Neuronal stem cell (in vitro differentiated cells): ENCODE measurements at regions not wholly inside any gene's neighbourhood (a gene's known extent, or its start where the extent isn't known, plus 50 kb on each side); places are given as distances from the start of the nearest gene placed in this dataset.

Experiments
- DNase-seq: peaks from one replicate; pipeline ENCODE4 v3.0.0-alpha.2; 2013; ENCODE audit warnings: low spot score
- H2AFZ ChIP-seq: one replicate; pipeline ENCODE4 v1.6.1; 2013; ENCODE audit warnings: mild to moderate bottlenecking, low read length, inconsistent platforms
- H2AK5ac ChIP-seq: 2 replicates; pipeline ENCODE4 v1.6.1; 2013; ENCODE audit warnings: low read depth, mild to moderate bottlenecking, inconsistent platforms, low read length, moderate library complexity, mixed read lengths
- H2BK120ac ChIP-seq: 2 replicates; pipeline ENCODE4 v1.6.1; 2013; ENCODE audit warnings: low read depth, mild to moderate bottlenecking, inconsistent platforms, low read length, moderate library complexity, mixed read lengths
- H2BK12ac ChIP-seq: one replicate; pipeline ENCODE4 v1.6.1; 2013; ENCODE audit warnings: low read length, inconsistent platforms
- H2BK15ac ChIP-seq: 2 replicates; pipeline ENCODE4 v1.6.1; 2013; ENCODE audit warnings: mild to moderate bottlenecking, low read length, inconsistent platforms, mixed read lengths
- H2BK5ac ChIP-seq: one replicate; pipeline ENCODE4 v1.6.1; 2013; ENCODE audit warnings: inconsistent platforms, mild to moderate bottlenecking, low read length, moderate library complexity
- H3K14ac ChIP-seq: one replicate; pipeline ENCODE4 v1.6.1; 2013; ENCODE audit warnings: low read length, inconsistent platforms
- H3K18ac ChIP-seq: 2 replicates; pipeline ENCODE4 v1.6.1; 2013; ENCODE audit warnings: low read length, inconsistent platforms
- H3K23ac ChIP-seq: 2 replicates; pipeline ENCODE4 v1.6.1; 2013; ENCODE audit warnings: low read depth, mild to moderate bottlenecking, mixed read lengths, low read length, inconsistent platforms; ENCODE audit not compliant: poor library complexity
- H3K27ac ChIP-seq: replicated peaks from 3 replicates; pipeline ENCODE4 v1.5.1; 2013; ENCODE audit warnings: low read length, inconsistent platforms
- H3K27me3 ChIP-seq, 3 experiments: 2 replicates each; pipeline ENCODE4 v1.6.1; 2013; ENCODE audit warnings: low read length in 3 of 3, mild to moderate bottlenecking in 2 of 3, inconsistent platforms in 1 of 3, low read depth in 1 of 3, mixed read lengths in 1 of 3, moderate library complexity in 1 of 3; ENCODE audit not compliant: control insufficient read depth in 3 of 3, insufficient read depth in 3 of 3
- H3K36me3 ChIP-seq, 2 donors: replicated peaks in 1 of 2; 2 replicates each; pipeline ENCODE4 v1.6.1; 2013; ENCODE audit warnings: low read length in 2 of 2; ENCODE audit not compliant: control insufficient read depth in 2 of 2, insufficient read depth in 2 of 2
- H3K4ac ChIP-seq: 2 replicates; pipeline ENCODE4 v1.6.1; 2013; ENCODE audit warnings: inconsistent platforms, mild to moderate bottlenecking, low read length, moderate library complexity
- H3K4me1 ChIP-seq, 2 donors: 1 replicate in 1 of 2; 2 replicates in 1 of 2; pipeline ENCODE4 v1.6.1; 2013; ENCODE audit warnings: low read length in 2 of 2, low read depth in 1 of 2; ENCODE audit not compliant: control insufficient read depth in 2 of 2, insufficient read depth in 1 of 2
- H3K4me2 ChIP-seq: one replicate; pipeline ENCODE4 v1.6.1; 2013; ENCODE audit warnings: mild to moderate bottlenecking, low read length, inconsistent platforms; ENCODE audit not compliant: insufficient read depth, poor library complexity, severe bottlenecking
- H3K4me3 ChIP-seq, 2 donors: 2 replicates each; pipeline ENCODE4 v1.5.1; 2013; ENCODE audit warnings: low read length in 2 of 2, mild to moderate bottlenecking in 2 of 2, inconsistent platforms in 1 of 2, moderate library complexity in 1 of 2
- H3K79me1 ChIP-seq: one replicate; pipeline ENCODE4 v1.6.1; 2013; ENCODE audit warnings: low read depth, mild to moderate bottlenecking, inconsistent platforms, low read length, moderate library complexity
- H3K9ac ChIP-seq: one replicate; pipeline ENCODE4 v1.6.1; 2013; ENCODE audit warnings: mild to moderate bottlenecking, low read depth, low read length, inconsistent platforms; ENCODE audit not compliant: poor library complexity
- H3K9me3 ChIP-seq, 2 donors: replicated peaks in 1 of 2; 2 replicates each; pipeline versions ENCODE3 to v1.6.1; 2013; ENCODE audit warnings: low read length in 2 of 2, mild to moderate bottlenecking in 2 of 2, inconsistent platforms in 1 of 2, low read depth in 1 of 2, mixed read lengths in 1 of 2, moderate library complexity in 1 of 2; ENCODE audit not compliant: control insufficient read depth in 2 of 2, insufficient read depth in 1 of 2
- H4K8ac ChIP-seq: one replicate; pipeline ENCODE4 v1.6.1; 2013; ENCODE audit warnings: low read depth, mild to moderate bottlenecking, inconsistent platforms, low read length, moderate library complexity
- H4K91ac ChIP-seq: one replicate; pipeline ENCODE4 v1.6.1; 2013; ENCODE audit warnings: low read length, low read depth, mild to moderate bottlenecking, inconsistent platforms; ENCODE audit not compliant: poor library complexity
- WGBS, 2 donors: extraction: QIAGEN DNeasy Blood & Tissue Kit; methylation state at CpG; one replicate each; pipeline ENCODE4 v1.1.7; 2013; ENCODE audit warnings: missing lambda C conversion rate in 2 of 2, mixed read lengths in 1 of 2; ENCODE audit not compliant: insufficient read length in 2 of 2, insufficient replicate concordance in 1 of 2; ENCODE audit errors: extremely low coverage in 2 of 2; 5-methylcytosine and 5-hydroxymethylcytosine counted together

DNA sequence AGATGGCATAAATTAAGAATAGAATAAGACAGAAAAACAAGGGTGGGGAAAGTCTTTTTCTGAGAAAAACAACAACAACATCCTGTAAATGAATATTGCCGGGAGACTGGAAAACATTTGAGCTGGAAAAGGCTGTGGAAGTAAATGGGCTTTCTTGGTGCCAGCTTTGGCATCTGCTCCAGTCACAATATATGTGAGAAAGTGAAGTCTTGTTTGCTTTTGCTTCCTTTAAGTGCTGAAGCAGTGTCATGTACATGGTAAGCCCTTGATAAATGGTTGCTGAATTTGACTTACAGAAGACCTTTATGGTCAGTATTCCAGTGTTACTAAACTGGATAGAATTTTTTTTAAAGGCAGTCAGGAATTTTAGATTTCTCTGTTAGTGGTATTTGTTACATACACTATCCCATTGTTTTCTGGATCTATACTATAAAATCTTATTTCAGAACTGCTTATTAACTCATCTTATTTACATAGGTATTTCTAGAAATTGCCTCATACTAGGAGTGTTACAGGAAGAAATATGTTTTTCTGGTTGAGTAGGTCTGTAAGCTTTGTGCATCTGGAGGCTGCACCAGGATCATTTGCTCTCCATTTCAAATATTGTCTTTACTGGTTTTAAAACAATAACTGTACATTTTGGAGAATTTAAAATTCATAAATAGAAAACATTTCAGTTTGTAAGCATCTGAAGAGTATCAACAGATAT lies 201.7 kb upstream of the FOXP2 start:
- Histone ChIP-seq H3K79me1 (no peaks in the 10 kb centered on the region), H3K14ac (no peak overlapping the region), H3K4me3 (no peak overlapping the region), H2AK5ac (no peak overlapping the region), H4K8ac (no peak overlapping the region), H2BK5ac (no peak overlapping the region), H3K9me3 (peaks cover 0 to 14% of the 10 kb centered on the region in 2 donors), H3K4me2 (no peak overlapping the region), H3K27ac (no peak overlapping the region), H2BK12ac (no peak overlapping the region), H3K4me1 (no peaks in the 10 kb centered on the region), H3K18ac (no peak overlapping the region), H3K9ac (no peak overlapping the region), H3K23ac (no peak overlapping the region), H3K36me3 (no peaks in the 10 kb centered on the region), H3K4ac (no peak overlapping the region), H2AFZ (no peak overlapping the region), H2BK120ac (no peak overlapping the region), H2BK15ac (no peak overlapping the region), H3K27me3 (peaks cover 0 to 2% (median 0%) of the 10 kb centered on the region in 3 experiments), H4K91ac (no peak overlapping the region)
- no CpG with 5 or more reads among the region's 1 CpG for WGBS, 2 donors
- DNase-seq: no peak

DNA sequence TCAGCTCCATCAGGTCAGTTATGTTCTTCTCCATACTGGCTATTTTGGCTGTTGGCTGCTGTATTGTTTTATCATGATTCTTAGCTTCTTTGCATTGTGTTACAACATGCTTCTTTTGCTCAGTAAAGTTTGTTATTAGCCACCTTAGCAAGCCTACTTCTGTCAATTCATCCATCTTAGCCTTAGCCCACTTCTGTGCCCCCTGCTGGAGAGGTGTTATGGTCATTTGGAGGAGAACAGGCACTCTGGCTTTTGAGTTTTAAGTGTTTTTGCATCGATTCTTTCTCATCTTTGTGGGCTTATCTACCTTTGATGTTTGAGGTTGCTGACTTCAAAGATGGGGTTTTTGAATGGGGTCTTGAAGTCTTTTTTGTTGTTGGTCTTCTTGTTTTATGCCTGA lies 204.6 kb upstream of the FOXP2 start:
- Histone ChIP-seq H3K9me3 (peaks cover 0 to 20% of the 10 kb centered on the region in 2 donors), H3K4me2 (no peak overlapping the region), H4K91ac (no peak overlapping the region), H3K9ac (no peak overlapping the region), H3K79me1 (no peaks in the 10 kb centered on the region), H3K4me1 (no peaks in the 10 kb centered on the region), H3K27me3 (peaks cover 0 to 2% (median 0%) of the 10 kb centered on the region in 3 experiments), H3K23ac (no peak overlapping the region), H3K36me3 (no peaks in the 10 kb centered on the region), H4K8ac (no peak overlapping the region), H2BK15ac (no peak overlapping the region), H3K14ac (no peak overlapping the region), H2AFZ (no peak overlapping the region), H2BK12ac (no peak overlapping the region), H2BK120ac (no peak overlapping the region), H2BK5ac (no peak overlapping the region), H3K4me3 (no peak overlapping the region), H3K4ac (no peak overlapping the region), H3K18ac (no peak overlapping the region), H3K27ac (no peak overlapping the region), H2AK5ac (no peak overlapping the region)
- no peak for DNase-seq
- no CpG with 5 or more reads among the region's 1 CpG for WGBS, 2 donors

DNA sequence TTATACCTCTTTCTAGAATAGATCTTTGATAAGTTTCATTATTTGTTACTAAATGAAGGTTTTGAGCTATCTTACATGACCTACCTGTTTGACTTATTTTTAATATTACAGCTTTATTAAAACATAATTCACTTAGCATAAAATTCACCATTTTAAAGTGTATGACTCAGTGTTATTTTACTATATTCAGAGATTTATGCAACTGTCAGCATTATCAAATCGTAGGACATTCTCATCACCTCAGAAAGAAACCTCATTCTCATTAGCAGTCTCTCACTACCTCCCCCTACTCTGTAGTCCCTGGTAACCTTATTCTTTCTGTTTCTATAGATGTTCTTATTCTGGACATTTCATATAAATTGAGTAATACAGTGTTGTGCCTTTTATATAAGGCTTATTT lies 207.9 kb upstream of the FOXP2 start:
- no peak overlapping the region for H4K8ac ChIP-seq
- no peak overlapping the region for H2BK12ac ChIP-seq
- no peak for DNase-seq
- H3K4ac ChIP-seq: no peak overlapping the region
- no peak overlapping the region for H2BK15ac ChIP-seq
- H2AFZ ChIP-seq: no peak overlapping the region
- H2AK5ac ChIP-seq: no peak overlapping the region
- H3K23ac ChIP-seq: no peak overlapping the region
- no peak overlapping the region for H3K9ac ChIP-seq
- H3K18ac ChIP-seq: no peak overlapping the region
- no peak overlapping the region for H2BK120ac ChIP-seq
- H3K4me1 ChIP-seq: no peaks in the 10 kb centered on the region
- H3K9me3 ChIP-seq: peaks cover 0 to 20% of the 10 kb centered on the region in 2 donors
- no peaks in the 10 kb centered on the region for H3K36me3 ChIP-seq
- no peak overlapping the region for H4K91ac ChIP-seq
- peaks cover 0 to 2% (median 0%) of the 10 kb centered on the region in 3 experiments for H3K27me3 ChIP-seq
- H3K27ac ChIP-seq: no peak overlapping the region
- H3K14ac ChIP-seq: no peak overlapping the region
- no peak overlapping the region for H2BK5ac ChIP-seq
- no CpG with 5 or more reads among the region's 1 CpG for WGBS, 2 donors
- no peak overlapping the region for H3K4me3 ChIP-seq
- H3K79me1 ChIP-seq: no peaks in the 10 kb centered on the region
- H3K4me2 ChIP-seq: no peak overlapping the region

DNA sequence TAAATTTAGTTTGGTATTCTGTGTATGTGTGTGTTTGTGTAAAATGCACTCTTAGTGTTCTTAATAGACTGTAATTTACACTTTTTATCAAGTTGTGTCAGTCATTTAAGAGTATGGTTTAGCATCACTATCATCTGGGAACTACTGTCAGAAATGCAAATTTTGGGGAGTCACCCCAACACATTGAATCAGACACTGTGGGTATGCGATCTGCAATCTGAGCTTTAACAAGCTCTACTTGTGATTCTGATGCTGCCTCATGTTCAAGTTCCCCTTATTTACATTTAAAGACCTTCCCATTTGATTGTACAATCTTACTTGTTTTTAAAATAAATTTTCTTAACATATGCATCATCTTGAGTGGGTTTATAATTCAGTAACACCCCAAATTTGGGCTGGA lies 218.1 kb upstream of the FOXP2 start:
- WGBS, 2 donors: no CpG with 5 or more reads among the region's 1 CpG
- Histone ChIP-seq H2BK15ac (no peak overlapping the region), H2AK5ac (no peak overlapping the region), H4K91ac (no peak overlapping the region), H3K27ac (no peak overlapping the region), H2BK5ac (no peak overlapping the region), H3K79me1 (no peaks in the 10 kb centered on the region), H2AFZ (no peak overlapping the region), H2BK12ac (no peak overlapping the region), H3K4me2 (no peak overlapping the region), H3K14ac (no peak overlapping the region), H3K9me3 (peaks cover 0 to 2% of the 10 kb centered on the region in 2 donors), H3K4me1 (peaks cover 0 to 7% of the 10 kb centered on the region in 2 donors), H3K27me3 (no peaks in the 10 kb centered on the region), H3K23ac (no peak overlapping the region), H2BK120ac (no peak overlapping the region), H3K18ac (no peak overlapping the region), H4K8ac (no peak overlapping the region), H3K9ac (no peak overlapping the region), H3K36me3 (no peaks in the 10 kb centered on the region), H3K4me3 (no peak overlapping the region), H3K4ac (no peak overlapping the region)
- DNase-seq: no peak
